Activated CD8-positive, alpha-beta memory T cell treated with anti-CD3 and anti-CD28 coated beads for 1 hour (primary cell): ENCODE measurements at regions not wholly inside any gene's neighbourhood (a gene's known extent, or its start where the extent isn't known, plus 50 kb on each side); places are given as distances from the start of the nearest gene placed in this dataset.

Experiments used
- DNase-seq, 2 donors: peaks; one replicate each; pipeline ENCODE4 v3.0.0-alpha.2; 2020; ENCODE audit warnings: low read depth in 1 of 2; ENCODE audit errors: extremely low read depth in 1 of 2

GRCh38 chr12:14252697-14253096, 112.8 kb upstream of the ATF7IP start:
- DNase-seq: no peak

GRCh38 chr12:14253496-14253895, 112.0 kb upstream of the ATF7IP start:
- no peak for DNase-seq

- DNase-seq: no peak
These were observed 110.7 kb upstream of the ATF7IP start for GRCh38 chr12:14254781-14255180.

GRCh38 chr12:14256121-14256520, 109.4 kb upstream of the ATF7IP start:
- no peak for DNase-seq

GRCh38 chr12:14256555-14257169, 108.8 kb upstream of the ATF7IP start:
- peak; percentile 44 to 52 for DNase-seq

GRCh38 chr12:14257303-14257733, 108.2 kb upstream of the ATF7IP start:
- no peak for DNase-seq

GRCh38 chr12:14257734-14258574, 107.5 kb upstream of the ATF7IP start:
- peak; percentile 40 to 62 for DNase-seq

- DNase-seq: no peak
These were observed 106.9 kb upstream of the ATF7IP start for GRCh38 chr12:14258575-14258940.

GRCh38 chr12:14259481-14260010, 105.9 kb upstream of the ATF7IP start:
- DNase-seq: no peak

GRCh38 chr12:14260011-14260993, 105.2 kb upstream of the ATF7IP start:
- DNase-seq: no peak

- no peak for DNase-seq
These were observed 104.4 kb upstream of the ATF7IP start for GRCh38 chr12:14261096-14261495.

- DNase-seq: no peak
These were observed 103.6 kb upstream of the ATF7IP start for GRCh38 chr12:14261861-14262260.

- DNase-seq: no peak
These were observed 102.5 kb upstream of the ATF7IP start for GRCh38 chr12:14262771-14263511.

- DNase-seq: no peak
These were observed 101.7 kb upstream of the ATF7IP start for GRCh38 chr12:14263742-14264141.

- DNase-seq: no peak
These were observed 101.2 kb upstream of the ATF7IP start for GRCh38 chr12:14264316-14264715.

GRCh38 chr12:14264778-14265177, 100.7 kb upstream of the ATF7IP start:
- DNase-seq: no peak

GRCh38 chr12:14268120-14268515, 97.4 kb upstream of the ATF7IP start:
- no peak for DNase-seq

GRCh38 chr12:14270392-14270791, 95.1 kb upstream of the ATF7IP start:
- DNase-seq: no peak

GRCh38 chr12:14272956-14273912, 92.2 kb upstream of the ATF7IP start:
- DNase-seq: no peak
